GM18909 (cell line): ENCODE measurements at regions not wholly inside any gene's neighbourhood (a gene's known extent, or its start where the extent isn't known, plus 50 kb on each side); places are given as distances from the start of the nearest gene placed in this dataset.

Experiments used
- ATAC-seq: cut with Tn5 transposase; IDR thresholded peaks from one replicate; pipeline ENCODE4 v1.9.1; 2021; ENCODE audit warnings: mild to moderate bottlenecking; ENCODE audit not compliant: unreplicated experiment, poor library complexity

GRCh38 chr2:62287899-62288880 is 92.3 kb downstream of the B3GNT2 start:
- peak; percentile 87 for ATAC-seq

GRCh38 chr2:62287282-62287681 is 91.4 kb downstream of the B3GNT2 start:
- no peak for ATAC-seq

GRCh38 chr2:62286089-62286785 is 90.3 kb downstream of the B3GNT2 start:
- no peak for ATAC-seq

GRCh38 chr2:62284980-62285379 is 89.1 kb downstream of the B3GNT2 start:
- no peak for ATAC-seq

GRCh38 chr2:62284471-62284870 is 88.6 kb downstream of the B3GNT2 start:
- ATAC-seq, result no peak

GRCh38 chr2:62283147-62283546 is 87.2 kb downstream of the B3GNT2 start:
- no peak for ATAC-seq

GRCh38 chr2:62281663-62282062 is 85.7 kb downstream of the B3GNT2 start:
- no peak for ATAC-seq

GRCh38 chr2:62277688-62278087 is 81.8 kb downstream of the B3GNT2 start:
- no peak for ATAC-seq
